ENCODE measurements at regions not wholly inside any gene's neighbourhood (a gene's known extent, or its start where the extent isn't known, plus 50 kb on each side); places are given as distances from the start of the nearest gene placed in this dataset.
A peak's percentile ranks its signal among the peaks of the same experiment; 100 is the strongest.

DNA sequence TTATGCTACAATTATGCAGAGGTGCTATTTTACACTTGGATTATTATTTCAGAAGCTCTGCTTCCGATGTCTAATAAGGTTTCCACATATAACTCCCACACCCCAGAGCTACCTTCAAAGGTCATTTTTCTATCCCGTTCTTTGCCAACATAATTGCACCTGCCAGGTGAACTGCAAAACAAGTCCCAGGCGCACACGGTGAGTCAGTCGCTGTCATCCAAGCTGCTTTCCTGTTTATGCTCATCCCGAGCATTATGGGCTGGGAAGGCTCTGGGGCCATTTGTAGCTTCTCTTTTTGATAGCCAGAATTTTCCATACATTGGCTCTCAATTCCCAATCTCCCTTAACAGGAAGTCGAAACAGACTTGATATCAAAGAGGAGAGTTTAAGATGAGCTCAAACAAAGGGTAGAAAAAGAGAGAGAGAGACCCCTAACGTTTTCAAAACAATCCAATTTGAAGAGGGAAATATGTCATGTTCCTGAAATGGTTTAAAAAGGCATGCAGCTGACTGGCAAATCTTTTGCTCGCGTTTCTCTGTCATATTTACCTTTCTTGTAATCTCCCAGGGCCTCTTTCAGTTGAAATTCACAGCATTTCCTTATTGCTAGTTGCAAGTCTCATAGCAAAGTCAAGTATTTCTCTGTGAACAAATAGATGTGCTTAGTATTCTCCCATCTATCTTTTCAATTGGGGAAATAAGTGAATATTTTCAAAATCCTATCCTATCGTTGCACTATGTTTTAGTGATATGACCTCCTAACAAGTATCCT is 815.9 kb downstream of the KCNA4 start:
- DNase-seq (ENCODE audit: low read depth): no peak
- TF ChIP-seq, protein P1, sequence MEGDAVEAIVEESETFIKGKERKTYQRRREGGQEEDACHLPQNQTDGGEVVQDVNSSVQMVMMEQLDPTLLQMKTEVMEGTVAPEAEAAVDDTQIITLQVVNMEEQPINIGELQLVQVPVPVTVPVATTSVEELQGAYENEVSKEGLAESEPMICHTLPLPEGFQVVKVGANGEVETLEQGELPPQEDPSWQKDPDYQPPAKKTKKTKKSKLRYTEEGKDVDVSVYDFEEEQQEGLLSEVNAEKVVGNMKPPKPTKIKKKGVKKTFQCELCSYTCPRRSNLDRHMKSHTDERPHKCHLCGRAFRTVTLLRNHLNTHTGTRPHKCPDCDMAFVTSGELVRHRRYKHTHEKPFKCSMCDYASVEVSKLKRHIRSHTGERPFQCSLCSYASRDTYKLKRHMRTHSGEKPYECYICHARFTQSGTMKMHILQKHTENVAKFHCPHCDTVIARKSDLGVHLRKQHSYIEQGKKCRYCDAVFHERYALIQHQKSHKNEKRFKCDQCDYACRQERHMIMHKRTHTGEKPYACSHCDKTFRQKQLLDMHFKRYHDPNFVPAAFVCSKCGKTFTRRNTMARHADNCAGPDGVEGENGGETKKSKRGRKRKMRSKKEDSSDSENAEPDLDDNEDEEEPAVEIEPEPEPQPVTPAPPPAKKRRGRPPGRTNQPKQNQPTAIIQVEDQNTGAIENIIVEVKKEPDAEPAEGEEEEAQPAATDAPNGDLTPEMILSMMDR (IDR thresholded peaks at IDR 0.05; ENCODE audit: control insufficient read depth, insufficient read depth, low read depth, low read length, missing control alignments): no peak
- no peak overlapping the region for H3K4me3 ChIP-seq (ENCODE audit: control insufficient read depth, low read depth, low read length)

- DNase-seq (ENCODE audit: low read depth): no peak
- TF ChIP-seq, protein P1 (IDR thresholded peaks at IDR 0.05; ENCODE audit: control insufficient read depth, insufficient read depth, low read depth, low read length, missing control alignments): no peak
- H3K4me3 ChIP-seq (ENCODE audit: control insufficient read depth, low read depth, low read length): no peak overlapping the region
Observed at GRCh38 chr11:29190313-29190712, 826.5 kb downstream of the KCNA4 start.

DNA sequence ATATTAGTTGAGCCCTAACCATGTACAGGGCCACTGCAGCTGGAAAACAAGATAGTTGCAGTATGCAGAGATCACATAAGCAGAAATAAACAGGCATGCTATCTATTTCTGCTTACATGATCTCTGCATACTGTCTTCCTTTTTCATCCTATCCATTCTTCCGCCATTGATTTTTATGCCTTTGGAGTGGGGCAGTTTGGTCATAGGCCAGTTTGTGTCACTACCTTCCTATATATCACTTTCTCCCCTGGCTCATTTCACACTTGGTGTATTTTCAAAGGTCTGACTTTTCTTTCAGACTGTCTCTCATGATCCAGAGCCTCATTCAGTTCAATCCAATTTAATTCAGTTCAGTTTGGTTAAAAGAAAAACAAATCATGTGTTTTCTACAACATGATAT is 829.6 kb downstream of the KCNA4 start:
- no peak for DNase-seq (ENCODE audit: low read depth)
- TF ChIP-seq, protein P1 (IDR thresholded peaks at IDR 0.05; ENCODE audit: control insufficient read depth, insufficient read depth, low read depth, low read length, missing control alignments): no peak
- H3K4me3 ChIP-seq (ENCODE audit: control insufficient read depth, low read depth, low read length): no peak overlapping the region

DNA sequence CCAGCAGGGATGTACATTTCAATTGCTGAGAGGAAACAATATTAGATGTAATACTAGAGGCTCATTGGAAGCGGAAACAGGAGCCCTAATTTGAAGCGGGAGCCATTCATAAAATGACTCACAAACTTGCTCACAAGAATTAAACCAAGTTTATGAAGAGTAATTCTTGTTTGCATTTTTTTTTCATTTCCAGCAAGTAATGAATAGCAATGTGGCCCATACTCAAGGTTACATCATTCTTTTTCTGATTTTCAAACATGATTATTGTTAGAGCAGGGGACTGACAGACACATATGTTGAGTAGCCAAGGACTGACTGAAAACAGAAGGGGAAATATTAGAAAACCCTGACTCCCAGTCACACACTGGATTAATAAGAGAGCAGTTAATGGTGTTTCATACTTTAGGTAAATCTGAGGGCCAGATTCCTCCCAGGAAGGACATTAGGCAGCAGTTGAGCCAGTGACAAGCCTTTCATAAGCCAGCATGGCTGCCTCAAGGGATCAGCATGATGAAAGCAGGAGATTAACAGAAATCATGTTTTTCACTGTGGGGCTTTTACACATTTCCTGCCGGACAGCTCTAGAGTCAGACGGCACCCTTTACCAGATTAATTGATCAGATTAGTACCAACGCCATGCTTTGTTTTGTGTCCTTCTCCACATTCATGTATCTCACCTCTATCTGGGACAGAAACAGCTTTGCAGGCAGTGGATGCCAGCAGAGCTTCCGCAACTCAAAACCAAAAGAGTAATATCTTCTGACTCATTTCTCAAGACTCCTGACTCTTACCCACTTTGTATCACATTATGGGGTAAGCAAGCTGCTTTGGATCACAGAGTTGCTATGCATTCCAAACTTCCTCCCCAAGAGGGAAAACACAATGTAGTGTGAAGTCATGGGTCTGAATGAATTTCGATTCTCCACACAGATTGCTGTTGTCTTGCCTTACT is 831.6 kb downstream of the KCNA4 start:
- peak; percentile 89 for DNase-seq (ENCODE audit: low read depth)
- TF ChIP-seq, protein P1 (IDR thresholded peaks at IDR 0.05; ENCODE audit: control insufficient read depth, insufficient read depth, low read depth, low read length, missing control alignments): no peak
- H3K4me3 ChIP-seq (ENCODE audit: control insufficient read depth, low read depth, low read length): no peak overlapping the region

DNA sequence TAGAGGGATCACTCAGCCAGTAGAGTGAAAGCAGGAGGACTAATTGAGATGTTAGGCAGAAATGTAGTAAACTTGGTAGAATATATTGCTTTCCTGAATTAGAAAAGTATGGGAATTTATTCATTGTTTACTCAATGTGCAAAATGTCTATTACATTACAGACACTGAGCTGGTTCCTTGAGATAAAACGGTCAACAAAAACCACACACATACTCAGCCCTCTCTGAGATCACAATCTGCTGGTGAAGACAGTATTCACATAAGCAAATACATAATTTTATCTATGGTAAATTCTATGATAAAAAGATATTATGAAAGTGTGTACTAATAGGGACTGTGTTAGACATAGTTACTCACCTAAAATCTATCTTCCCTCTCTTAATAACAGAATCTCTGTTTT is 833.5 kb downstream of the KCNA4 start:
- no peak for DNase-seq (ENCODE audit: low read depth)
- no peak overlapping the region for H3K4me3 ChIP-seq (ENCODE audit: control insufficient read depth, low read depth, low read length)
- TF ChIP-seq, protein P1 (IDR thresholded peaks at IDR 0.05; ENCODE audit: control insufficient read depth, insufficient read depth, low read depth, low read length, missing control alignments): no peak

DNA sequence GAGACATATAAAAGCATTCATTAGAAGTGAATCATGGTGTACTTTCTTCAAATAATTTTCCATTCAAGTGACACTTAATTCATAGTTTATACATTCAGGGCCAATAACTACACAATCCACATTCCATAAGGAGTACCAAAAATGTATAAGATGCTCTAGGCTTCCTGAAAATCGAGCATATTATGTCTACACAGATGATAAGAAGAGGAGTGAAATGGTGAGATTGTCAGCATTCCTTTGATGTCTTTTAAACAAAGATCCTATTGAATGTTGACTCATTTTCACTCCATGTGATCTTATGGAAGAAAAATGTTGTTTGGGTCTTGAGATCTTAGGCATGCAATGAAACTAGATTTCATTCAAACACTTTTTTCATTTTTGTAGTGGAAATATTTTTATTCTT is 843.2 kb downstream of the KCNA4 start:
- H3K4me3 ChIP-seq (ENCODE audit: control insufficient read depth, low read depth, low read length): no peak overlapping the region
- TF ChIP-seq, protein P1 (IDR thresholded peaks at IDR 0.05; ENCODE audit: control insufficient read depth, insufficient read depth, low read depth, low read length, missing control alignments): no peak
- DNase-seq (ENCODE audit: low read depth): no peak
